AG09309 (cell line): ENCODE measurements at regions not wholly inside any gene's neighbourhood (a gene's known extent, or its start where the extent isn't known, plus 50 kb on each side); places are given as distances from the start of the nearest gene placed in this dataset.

Experiments
- DNase-seq: peaks from one replicate; pipeline ENCODE4 v3.0.0-alpha.2; 2010; ENCODE audit warnings: low read depth
- H3K4me3 ChIP-seq: 2 replicates; pipeline ENCODE4 v1.5.1; 2011; ENCODE audit warnings: mild to moderate bottlenecking, low read depth, low read length, moderate library complexity; ENCODE audit not compliant: control insufficient read depth
- CTCF ChIP-seq: IDR thresholded peaks from 2 replicates; pipeline ENCODE4 v1.5.1; 2011; ENCODE audit warnings: mild to moderate bottlenecking, low read depth, low read length, inconsistent platforms; ENCODE audit not compliant: insufficient read depth, control insufficient read depth; ENCODE audit errors: missing control alignments

GRCh38 chr5:57857696-57858095 is 375.1 kb upstream of the ACTBL2 start:
- DNase-seq: no peak
- no peak overlapping the region for H3K4me3 ChIP-seq
- no peak for TF ChIP-seq CTCF

GRCh38 chr5:57855831-57856230 is 373.2 kb upstream of the ACTBL2 start:
- DNase-seq: no peak
- no peak overlapping the region for H3K4me3 ChIP-seq
- no peak for TF ChIP-seq CTCF

- TF ChIP-seq CTCF: no peak
- H3K4me3 ChIP-seq: no peak overlapping the region
- DNase-seq: no peak
Measured at GRCh38 chr5:57853929-57854697, 371.5 kb upstream of the ACTBL2 start.

- TF ChIP-seq CTCF: no peak
- DNase-seq: no peak
- no peak overlapping the region for H3K4me3 ChIP-seq
Measured at GRCh38 chr5:57850109-57850508, 367.5 kb upstream of the ACTBL2 start.

- TF ChIP-seq CTCF: no peak
- DNase-seq: no peak
- H3K4me3 ChIP-seq: no peak overlapping the region
Measured at GRCh38 chr5:57845025-57845424, 362.4 kb upstream of the ACTBL2 start.

- TF ChIP-seq CTCF: no peak
- DNase-seq: no peak
- no peak overlapping the region for H3K4me3 ChIP-seq
Measured at GRCh38 chr5:57844410-57844809, 361.8 kb upstream of the ACTBL2 start.
